GM19023 (cell line): ENCODE measurements at regions not wholly inside any gene's neighbourhood (a gene's known extent, or its start where the extent isn't known, plus 50 kb on each side); places are given as distances from the start of the nearest gene placed in this dataset.
"Not testable (repeated sequence)": the region's sequence is repeated elsewhere in the genome, so short reads cannot be mapped to it uniquely, and the experiment has no call there.

Experiments used
- ATAC-seq: cut with Tn5 transposase; IDR thresholded peaks from one replicate; pipeline ENCODE4 v1.9.1; 2021; ENCODE audit warnings: mild to moderate bottlenecking, moderate library complexity; ENCODE audit not compliant: unreplicated experiment

DNA sequence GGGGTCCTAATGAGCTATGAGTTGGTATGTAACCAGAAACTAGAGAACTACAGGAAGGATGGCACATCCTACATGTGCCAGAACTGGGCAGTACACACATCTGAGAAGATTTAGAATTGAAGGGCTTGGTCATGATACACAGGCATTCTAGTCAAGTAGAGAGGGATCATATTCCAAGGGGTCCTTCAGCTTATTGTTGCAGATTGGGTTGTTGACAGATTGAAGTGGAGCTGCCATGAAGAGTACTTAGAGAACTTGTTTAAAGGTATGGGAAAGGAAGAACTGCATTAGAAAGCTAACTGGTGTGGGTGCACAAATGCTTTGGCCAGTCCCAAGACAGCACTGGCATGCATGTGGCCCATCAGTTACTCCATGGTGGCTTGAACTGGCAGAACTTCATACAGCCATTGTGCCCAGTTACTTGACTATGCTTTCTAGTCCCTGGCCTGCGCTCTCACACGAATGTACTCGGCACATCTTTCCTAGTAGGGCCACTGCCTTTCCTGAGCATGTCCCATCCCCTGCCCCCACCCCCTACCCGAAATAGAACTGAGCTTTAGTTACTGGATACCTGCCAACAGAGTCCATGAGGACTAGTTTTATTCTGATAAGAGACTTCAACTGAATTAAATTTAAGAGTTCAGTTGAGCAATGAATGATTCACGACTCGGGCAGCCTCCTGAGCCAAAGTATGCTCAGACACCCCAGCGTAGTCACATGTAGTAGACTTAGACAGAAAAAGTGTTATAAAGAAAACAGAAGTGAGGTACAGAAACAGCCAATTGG is 64.0 kb downstream of the CCNG2 start:
- ATAC-seq, result no peak

DNA sequence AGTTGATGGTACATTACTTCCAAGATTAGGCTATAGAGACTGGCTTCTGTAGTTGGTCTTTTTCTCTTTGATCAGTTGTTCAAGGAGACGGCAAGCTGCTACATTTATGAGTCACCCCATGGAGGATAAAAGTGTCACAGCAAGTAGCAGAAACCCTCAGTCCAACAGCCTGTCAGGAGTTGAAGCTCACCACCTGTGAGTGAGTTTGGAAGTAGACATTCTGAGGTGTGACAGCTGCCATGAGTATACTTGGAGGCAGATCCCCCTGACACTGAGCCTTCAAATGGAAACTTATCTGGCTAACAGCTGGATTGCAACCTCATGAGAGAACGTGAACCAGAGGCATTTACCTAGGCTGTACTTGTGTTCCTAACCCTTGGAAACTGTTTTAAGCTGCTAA is 68.0 kb downstream of the CCNG2 start:
- ATAC-seq, result no peak

DNA sequence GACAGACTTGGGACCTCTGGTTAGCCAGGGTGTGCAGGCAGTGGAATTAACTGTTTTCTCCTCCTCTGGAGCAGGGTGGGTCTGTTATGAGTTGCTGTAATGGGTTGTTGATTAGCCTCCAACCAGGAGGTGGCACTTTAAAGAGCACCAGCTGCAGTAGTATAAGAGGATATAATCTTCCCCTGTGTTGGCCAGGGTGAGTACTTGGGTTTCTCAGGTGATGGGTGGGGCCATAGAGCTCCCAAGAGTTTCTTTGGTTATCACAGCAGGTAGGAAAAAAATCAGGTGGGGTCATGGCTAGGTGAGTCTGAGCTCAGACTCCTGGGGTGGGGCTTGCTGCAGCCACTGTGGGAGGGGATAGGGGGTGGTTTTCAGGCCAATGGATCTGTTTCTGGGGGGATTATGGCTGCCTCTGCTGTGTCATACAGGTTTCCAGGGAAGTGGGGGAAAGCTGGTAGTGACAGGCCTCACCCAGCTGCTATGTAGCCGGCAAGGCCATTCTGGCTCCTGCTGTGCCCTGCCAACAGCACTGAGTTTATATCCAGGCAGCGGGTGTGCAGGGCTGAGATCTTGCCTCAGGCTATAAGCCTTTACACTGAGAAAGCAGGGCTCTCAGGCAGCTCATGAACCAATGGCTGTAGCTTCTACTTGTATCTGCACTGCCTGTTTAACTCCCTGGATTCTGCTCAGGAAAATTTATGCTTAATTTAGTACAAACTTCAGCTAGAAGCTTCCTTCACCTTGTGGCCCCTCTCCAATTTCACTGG is 70.1 kb downstream of the CCNG2 start:
- ATAC-seq, result no peak

DNA sequence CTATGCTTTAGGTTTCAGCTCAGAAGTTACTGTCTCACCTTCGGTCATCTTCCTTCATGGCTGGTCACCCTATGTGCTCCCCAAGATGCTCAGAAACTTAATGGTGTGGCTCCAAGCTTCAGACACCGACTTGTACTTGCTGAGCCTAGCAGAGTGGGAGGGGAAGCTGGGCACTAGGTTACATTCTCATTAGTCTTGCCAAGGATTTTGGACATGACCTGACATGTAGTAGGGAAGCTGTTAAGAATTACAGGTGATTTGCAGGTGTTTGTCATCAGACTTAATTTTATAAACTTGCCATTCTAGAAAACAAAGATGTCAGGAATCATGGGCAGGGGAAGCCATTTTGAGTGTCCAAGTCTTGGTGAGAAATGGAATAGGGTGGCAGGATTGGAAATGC is 72.4 kb downstream of the CCNG2 start:
- ATAC-seq, result no peak

DNA sequence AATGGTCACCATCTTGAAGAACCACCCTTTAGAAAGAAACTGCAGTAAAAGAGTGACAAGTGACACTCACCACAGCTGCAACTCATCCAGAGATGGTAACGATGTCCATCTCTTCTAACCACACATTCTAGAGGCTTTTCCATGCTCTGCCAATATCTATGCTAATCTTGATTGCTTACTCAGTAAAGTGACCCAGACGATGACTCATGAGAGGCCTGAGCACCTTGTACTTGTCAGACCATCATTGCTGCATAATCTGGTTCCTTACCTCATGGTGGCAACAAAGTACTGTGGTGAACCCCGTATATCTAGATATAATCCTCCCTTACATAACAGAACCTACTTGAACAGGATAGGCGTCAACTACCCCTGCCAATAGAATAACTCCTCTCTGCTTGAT is 75.6 kb downstream of the CCNG2 start:
- ATAC-seq, result no peak

DNA sequence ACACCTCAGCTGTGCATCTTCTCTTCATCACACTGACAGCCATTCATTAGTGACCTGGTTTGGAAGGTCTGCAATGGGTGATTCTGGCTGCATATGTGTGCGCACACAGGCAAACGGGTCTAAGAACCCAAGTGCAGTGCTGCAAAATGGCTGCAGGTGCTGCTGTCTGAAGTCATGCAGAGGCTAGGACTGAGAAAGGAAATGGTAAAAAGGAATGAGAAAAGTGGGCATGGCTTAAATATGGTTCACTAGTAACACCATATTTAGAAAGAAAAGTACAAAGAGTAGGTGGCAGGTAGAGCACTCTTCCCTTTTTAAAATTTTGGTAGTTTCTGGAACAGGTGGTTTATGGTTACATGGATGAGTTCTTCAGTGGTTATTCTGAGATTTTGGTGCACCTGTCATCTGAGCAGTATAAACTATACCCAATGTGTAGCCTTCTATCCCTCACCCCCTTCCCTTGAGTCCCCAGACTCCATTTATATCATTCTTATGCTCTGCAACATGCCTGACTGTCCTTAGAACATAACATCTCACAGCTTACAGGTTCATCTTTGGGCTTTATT is 78.4 kb downstream of the CCNG2 start:
- peak; percentile 52 for ATAC-seq

DNA sequence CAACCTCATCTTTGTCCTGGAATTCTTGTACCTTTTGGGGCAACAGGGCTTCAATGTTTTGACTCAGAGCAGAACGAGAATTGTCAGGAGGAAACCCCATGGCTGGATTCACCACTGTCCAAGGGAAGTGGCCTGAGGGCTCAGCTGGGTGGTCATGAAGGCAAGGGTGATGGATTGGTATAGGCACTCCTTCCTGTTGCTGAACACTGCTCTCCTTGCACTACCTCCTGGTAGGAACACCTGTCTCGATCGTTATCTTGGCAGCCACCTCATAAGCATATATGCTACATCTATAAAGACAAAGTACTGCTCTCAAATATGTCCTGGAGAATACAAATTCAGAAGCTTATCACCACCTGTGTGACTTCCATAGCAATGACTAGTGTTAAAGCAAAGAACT is 79.8 kb downstream of the CCNG2 start:
- ATAC-seq, result no peak

DNA sequence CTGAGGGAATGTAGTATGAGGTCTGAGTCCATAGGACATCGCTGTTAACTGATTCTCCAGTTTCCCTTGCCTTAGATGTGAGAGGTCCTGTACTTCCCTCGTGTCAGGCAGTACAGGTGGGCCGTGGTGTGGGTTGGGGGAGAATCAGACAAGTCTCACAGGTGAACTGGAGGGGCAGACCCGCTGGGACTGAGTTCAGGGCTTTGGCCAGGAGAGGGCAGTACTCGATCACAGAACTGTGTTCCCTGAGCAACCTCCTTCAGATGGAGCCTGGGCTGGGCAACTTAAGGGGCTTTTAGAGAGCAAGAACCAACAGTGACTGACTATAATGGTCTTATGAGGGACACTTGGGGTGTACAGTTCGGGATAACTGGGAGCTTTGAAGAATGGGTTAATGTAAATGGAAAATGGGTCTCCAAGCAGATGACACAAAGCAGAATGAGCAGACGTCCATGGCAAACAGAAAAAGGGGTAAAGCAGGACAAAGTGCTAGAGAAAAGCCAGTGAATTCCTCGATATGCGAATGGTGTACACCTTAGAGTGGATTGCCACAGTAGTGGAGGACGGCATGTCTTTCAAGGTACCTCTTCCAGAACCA is 83.6 kb downstream of the CCNG2 start:
- ATAC-seq, result peak; percentile 92

DNA sequence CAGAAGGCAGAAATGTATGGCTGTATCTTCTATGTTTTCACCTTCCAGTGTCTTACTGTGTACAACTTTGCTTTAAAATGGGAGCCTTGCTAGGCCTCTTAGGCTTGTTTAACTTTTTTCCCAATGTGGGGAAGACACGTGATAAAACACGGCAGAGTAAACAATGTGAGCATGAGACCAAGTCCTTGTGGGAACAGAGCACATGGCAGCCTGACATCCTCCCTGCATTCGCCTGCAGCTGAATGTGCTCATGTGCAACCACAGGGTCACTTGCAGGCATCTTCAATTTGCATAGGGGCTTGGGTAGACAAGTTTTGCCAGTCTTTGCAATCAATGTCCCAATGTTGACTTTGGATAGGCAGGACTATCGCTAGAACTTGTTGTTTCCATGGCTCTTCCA is 91.8 kb downstream of the CCNG2 start:
- no peak for ATAC-seq

DNA sequence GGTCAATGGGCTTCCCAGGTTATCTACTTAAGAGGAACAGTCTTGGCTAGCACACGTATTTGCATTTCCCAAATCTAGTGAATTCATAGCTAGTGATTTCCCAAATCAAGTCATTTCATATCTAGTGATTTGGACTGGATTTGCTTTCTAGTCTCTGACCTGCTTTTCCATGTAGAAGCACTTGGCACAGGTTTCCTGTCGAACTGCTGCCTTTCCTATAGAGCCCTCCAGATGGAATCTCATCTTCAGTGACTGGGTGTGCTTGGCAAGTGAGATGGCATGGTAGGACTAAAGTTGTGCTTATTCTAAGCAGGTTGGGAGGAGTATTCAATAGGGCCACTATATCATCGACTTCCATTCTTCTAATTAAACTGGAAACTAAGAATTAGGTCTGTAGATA is 94.7 kb downstream of the CCNG2 start:
- ATAC-seq, result no peak

DNA sequence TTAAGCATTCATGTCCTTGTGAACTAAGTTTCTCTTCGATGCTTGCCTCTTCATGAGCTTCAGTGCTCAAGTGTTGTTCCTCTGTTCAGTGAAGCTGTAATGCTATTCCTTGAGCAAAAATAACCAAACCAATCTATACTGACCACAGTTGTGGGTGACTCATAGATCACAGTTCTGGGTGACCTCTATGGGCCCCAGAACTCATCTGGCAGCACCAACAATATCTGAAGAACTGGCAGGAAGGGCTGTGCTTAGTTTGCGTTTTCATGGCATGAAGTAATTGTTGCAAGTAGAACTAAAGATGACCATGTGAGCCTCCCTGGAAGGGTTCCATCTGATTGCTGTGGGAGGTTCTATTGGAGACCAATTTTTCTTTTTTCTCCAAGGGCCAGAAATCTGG is 106.2 kb downstream of the CCNG2 start:
- no peak for ATAC-seq

DNA sequence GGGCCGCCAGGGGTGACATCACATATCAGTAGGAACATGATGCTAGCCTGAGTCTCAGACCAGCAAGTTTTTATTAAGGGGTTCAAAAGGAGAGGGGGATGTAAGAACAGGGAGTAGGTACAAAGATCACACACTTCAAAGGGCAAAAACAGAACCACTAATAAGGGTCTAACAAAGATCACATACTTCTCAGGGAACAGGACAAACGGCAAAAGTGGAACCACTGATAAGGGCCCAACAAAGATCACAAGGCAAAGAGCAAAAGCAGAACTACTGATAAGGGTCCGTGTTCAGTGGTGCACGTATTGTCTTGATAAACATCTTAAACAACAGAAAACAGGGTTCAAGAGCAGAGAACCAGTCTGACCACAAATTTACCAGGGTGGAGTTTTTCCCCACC is 107.0 kb downstream of the CCNG2 start:
- not testable (repeated sequence) for ATAC-seq

DNA sequence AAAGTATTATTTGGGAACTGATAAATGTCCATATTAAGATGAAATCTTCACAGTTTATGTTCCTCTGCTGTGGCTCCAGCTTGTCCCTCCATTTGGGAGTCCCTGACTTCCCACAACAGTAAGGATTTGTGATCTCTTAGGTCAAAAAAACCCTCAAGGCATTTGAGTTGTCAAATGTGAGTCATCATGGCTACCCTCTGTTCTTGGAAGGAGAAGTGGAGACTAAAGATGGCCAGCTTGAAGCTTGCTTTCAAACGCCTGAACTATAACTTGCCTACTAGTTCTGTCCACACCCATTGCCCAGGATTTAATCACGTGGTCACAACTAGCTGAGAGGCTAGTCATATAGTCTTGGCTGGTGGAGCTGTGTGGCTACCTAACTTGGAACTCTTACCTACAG is 107.8 kb downstream of the CCNG2 start:
- ATAC-seq, result no peak

DNA sequence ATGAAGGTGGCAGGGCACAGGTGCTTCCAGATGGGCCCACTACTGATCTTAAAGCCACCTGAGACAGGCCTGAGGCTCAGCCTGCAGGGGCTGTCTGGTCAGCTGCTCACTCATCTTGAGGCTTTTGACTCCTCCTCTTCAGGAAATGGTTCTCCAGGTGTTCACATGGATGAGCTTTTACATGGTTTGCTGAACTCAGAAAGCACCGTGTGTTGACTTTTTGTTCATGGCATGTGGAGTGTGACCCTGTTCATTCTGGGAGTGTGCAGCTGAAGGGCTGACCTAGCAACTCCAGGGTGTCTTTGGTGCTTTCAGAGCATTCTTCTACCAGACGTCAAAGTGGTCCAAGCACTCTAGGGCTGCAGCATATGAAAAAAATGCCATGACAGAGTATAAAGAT is 111.1 kb downstream of the CCNG2 start:
- no peak for ATAC-seq

DNA sequence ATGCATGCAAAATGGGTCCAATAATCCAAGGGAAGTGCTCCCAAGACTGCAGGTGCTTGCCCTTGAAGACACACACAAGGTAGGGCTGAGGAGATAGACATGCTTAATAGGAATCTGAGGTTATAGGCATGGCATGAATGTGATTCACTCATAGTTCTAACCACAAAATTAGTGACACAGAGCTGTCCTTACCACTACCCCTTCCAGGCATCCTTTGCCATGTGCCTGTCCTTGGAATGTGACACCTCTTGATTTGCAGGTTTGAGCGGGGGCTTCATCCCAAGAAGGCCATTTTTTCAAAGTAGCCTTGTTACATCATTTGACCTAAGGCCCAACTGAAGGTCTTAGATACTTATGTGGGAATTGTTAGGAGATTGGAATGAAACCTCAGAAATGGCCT is 112.5 kb downstream of the CCNG2 start:
- ATAC-seq, result no peak

DNA sequence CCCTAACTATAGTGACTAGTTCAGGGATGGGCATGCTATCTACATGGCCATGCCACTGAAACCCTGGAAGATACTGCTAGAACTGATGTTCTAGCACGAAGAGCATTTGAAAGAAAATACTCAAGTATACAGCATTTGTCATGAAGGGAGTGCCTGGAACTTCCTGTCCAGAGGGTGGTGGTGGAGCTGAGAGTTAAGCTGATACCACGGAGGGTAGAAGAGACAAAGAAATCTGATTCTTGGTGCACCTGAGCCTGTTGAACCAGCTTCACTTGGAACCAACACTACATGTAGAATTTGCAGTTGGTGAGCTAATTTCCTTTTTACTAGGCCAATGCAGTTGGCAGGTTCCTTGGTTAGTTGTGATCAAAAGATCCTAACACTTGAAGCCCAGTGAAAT is 116.4 kb downstream of the CCNG2 start:
- ATAC-seq, result no peak

DNA sequence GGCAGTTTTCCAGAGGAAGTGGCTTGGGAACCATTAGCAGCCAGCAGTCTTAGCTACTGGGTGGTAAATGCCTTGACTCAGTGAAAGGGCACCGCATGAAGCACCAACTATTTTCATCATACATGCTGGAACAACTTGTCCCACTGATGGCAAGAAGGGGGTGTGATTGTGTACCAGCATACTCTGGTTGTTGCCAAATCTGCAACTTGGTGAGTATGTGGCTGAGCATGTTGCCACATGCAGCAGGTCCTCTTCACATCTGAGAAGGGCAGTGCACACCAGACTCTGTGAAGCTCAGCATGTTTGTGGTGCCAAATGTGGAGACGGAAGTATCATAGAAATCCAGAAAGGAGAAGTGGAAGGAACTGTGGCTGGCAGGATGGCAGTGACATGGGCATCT is 122.1 kb downstream of the CCNG2 start:
- not testable (repeated sequence) for ATAC-seq

DNA sequence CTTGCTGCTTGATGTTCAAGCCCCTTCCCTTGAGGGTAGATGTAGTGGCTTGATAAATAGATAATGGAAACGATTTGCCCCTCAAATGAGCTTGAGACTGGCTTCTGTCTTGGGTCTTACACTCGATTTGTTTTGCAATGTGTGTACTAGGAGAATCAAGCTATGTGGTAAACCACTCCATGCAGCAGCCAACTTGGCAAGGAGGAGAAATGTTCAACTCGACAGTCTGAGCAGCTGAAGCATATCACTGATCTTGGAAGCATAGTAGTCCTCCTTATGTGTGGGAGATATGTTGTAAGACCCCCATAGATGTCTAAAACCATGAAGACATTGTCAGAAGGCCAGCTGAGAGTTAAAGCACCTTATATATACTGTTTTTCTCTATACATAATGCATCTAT is 125.3 kb downstream of the CCNG2 start:
- ATAC-seq, result no peak

DNA sequence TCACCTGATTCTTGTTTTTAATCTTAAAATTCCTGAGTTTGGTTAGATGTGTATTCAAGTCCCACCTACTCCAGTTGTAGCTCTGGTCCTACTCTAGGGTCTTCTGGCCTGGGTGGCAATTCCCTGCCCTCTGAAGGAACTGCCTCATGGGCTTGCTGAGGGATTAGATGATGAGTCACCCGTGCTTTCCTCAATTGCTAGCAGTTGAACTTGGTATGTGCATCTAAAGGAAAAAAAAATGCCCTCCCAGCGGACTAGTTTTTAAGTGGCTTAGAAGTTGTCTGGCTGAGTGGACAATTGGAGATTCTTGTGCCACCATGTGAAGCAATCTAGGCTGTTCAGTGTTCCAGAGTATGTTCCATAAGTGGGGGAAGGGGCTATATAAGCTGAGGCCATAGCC is 127.0 kb downstream of the CCNG2 start:
- no peak for ATAC-seq

DNA sequence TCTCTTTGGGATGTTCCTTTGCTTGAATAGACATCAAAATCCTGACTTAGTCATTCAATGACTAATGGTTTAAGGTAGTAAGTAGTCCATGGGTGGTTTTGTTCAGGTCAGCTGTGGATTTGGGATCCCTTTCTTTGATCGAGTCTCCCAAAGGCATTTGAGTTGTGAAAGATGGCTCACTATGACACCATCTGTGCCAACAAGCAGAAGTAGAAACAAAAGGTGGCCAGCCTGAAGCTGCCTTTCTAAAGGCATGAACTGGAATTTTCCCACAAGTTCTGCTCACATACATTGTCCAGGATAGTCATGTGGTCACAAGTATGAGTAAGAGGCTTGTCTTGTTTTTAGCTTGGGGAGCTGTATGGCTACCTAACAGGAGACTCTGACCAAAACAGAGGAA is 129.9 kb downstream of the CCNG2 start:
- ATAC-seq, result no peak

DNA sequence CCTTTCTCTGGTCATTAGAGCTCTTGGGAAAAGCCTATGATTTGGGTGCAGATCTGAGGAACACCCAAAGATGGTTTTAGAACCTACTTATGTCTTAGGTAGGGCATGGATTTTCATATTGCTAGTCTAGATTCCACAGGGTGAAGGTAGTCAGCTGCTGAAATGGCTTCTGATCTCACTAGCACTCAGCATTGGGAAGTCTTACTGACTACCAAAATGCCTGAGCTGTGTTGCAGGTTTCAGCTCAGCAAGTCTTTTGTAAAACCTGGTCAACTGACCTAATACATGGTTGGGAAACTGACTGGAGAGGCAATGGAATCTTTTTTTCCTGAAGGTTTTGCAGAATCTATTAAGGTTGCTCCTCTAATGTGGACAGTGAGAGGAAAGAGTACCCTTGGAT is 136.4 kb downstream of the CCNG2 start:
- ATAC-seq, result no peak

DNA sequence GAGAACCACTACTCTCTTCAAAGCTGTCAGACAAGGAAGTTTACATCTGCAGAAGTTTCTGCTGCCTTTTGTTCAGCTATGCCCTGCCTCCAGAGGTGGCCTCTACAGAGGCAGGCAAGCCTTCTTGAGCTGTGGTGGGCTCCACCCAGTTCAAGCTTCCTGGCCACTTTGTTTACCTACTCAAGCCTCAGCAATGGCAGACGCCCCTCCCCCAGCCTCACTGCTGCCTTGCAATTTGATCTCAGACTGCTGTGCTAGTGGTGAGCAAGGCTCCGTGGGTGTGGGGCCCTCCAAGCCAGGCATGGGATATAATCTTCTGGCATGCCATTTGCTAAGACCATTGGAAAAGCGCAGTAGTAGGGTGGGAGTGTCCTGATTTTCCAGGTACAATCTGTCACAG is 144.0 kb downstream of the CCNG2 start:
- not testable (repeated sequence) for ATAC-seq
